BE2C (cell line): ENCODE measurements at regions not wholly inside any gene's neighbourhood (a gene's known extent, or its start where the extent isn't known, plus 50 kb on each side); places are given as distances from the start of the nearest gene placed in this dataset.
"Not testable (repeated sequence)": the region's sequence is repeated elsewhere in the genome, so short reads cannot be mapped to it uniquely, and the experiment has no call there.

Experiments used
- DNase-seq: peaks from one replicate; pipeline ENCODE4 v3.0.0-alpha.2; 2020
- H3K27me3 ChIP-seq: fragments of 250-450 bp; sonication (Bioruptor Pico); 2 replicates; pipeline ENCODE4 v1.5.1; 2020; ENCODE audit warnings: mild to moderate bottlenecking
- H3K36me3 ChIP-seq: fragments of 250-450 bp; sonication (Bioruptor Pico); 2 replicates; pipeline ENCODE4 v1.5.1; 2020; ENCODE audit warnings: mild to moderate bottlenecking
- H3K4me1 ChIP-seq: fragments of 250-450 bp; sonication (Bioruptor Pico); 2 replicates; pipeline ENCODE4 v1.5.1; 2020
- H3K4me3 ChIP-seq: 2 replicates; pipeline ENCODE4 v1.5.1; 2011; ENCODE audit warnings: low read depth, low read length
- H3K9me3 ChIP-seq: fragments of 250-450 bp; sonication (Bioruptor Pico); 2 replicates; pipeline ENCODE4 v1.5.1; 2020
- TF ChIP-seq, protein P1 (sequence below): IDR thresholded peaks from 2 replicates; pipeline ENCODE4 v1.5.1; 2012; ENCODE audit warnings: mild to moderate bottlenecking, low read depth, low read length

DNA sequence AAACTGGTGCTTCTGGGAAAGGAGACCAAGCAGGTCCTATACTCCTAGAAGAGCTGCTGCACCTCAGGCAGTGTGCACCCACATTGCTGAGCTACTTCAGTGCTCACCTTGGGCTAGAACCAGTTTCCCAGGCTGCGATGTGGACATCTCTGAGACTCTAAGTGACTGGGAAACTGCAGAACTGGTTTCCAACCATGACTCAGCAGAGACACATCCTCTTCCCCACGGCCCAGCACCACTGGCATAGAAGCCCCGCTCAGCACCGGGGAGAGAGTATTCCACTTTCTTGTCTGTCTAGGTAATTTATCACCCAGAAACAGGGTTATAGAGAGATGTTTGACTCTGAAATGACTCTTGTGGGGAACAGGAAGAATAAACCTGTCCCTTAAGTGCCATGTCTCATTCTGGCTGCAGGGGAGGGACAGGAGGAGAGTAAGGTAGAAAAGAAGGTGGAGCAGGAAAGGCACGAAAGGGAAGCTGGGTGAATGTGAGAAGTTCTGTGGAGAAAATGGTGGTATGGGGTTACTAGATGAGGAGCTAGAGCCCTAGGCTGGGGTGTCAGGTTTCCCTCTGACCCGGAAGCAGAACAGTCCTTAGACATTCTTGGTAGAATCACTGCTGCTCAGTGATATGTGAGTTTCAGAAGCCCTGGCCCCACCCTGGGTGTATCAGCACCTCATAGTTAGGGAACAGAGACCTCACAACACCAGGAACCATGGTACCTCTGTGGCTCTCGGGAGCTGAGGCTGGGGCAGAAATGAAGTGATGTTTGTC lies 340.4 kb upstream of the NCAM1 start:
- H3K4me1 ChIP-seq, result 0 out of 2 replicates have a peak, but pooled peaks cover 9% of the 10 kb centered on the region
- DNase-seq, result no peak

DNA sequence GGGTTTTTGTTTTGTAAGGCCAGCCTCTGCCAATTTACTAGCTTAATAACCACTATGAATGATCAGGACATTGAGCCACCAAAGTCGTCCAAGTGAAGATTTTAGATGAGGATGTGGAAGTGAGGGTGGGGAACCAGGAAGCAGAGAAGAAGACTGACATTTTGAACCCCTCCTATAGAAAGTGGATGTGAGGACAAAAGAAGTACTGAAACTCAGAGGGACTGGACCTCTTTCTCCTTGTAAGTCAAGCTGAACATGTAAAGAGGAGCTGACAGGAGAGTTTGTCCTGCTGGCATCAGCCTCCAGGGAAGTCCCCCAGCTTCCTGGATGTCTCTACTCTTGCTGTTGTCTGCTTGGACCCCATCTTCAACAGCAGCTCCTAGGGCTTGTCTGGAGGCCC lies 338.2 kb upstream of the NCAM1 start:
- Histone ChIP-seq H3K4me3 (no peak overlapping the region), H3K27me3 (no peaks in the 10 kb centered on the region), H3K4me1 (0 out of 2 replicates have a peak, but pooled peaks cover 5% of the 10 kb centered on the region), H3K36me3 (no peaks in the 10 kb centered on the region), H3K9me3 (no peaks in the 10 kb centered on the region)
- TF ChIP-seq, protein P1, sequence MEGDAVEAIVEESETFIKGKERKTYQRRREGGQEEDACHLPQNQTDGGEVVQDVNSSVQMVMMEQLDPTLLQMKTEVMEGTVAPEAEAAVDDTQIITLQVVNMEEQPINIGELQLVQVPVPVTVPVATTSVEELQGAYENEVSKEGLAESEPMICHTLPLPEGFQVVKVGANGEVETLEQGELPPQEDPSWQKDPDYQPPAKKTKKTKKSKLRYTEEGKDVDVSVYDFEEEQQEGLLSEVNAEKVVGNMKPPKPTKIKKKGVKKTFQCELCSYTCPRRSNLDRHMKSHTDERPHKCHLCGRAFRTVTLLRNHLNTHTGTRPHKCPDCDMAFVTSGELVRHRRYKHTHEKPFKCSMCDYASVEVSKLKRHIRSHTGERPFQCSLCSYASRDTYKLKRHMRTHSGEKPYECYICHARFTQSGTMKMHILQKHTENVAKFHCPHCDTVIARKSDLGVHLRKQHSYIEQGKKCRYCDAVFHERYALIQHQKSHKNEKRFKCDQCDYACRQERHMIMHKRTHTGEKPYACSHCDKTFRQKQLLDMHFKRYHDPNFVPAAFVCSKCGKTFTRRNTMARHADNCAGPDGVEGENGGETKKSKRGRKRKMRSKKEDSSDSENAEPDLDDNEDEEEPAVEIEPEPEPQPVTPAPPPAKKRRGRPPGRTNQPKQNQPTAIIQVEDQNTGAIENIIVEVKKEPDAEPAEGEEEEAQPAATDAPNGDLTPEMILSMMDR, result no peak
- no peak for DNase-seq

More for the DNA sequence above, 340.4 kb upstream of the NCAM1 start:
- H3K4me3 ChIP-seq, result no peak overlapping the region
- no peaks in the 10 kb centered on the region for H3K36me3 ChIP-seq
- TF ChIP-seq, protein P1, result no peak
- no peaks in the 10 kb centered on the region for H3K27me3 ChIP-seq
- no peaks in the 10 kb centered on the region for H3K9me3 ChIP-seq

DNA sequence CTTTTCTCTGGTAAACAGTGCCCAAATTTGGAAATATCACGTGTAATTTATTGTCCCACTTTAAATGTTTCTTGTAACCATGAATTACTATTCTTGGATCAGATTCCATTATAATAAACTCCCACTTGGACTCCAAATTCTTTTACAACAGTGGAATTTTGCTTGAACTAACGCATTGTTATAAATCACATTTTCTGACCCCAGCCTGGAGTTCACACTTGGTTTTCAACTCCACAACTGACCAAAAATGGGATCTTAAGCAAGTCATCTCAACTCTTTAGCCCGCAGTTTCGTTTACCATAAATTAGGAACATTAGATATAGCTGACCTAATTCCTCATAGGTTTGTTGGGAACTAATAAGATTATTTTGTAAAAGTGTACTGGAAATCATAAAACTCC lies 336.8 kb upstream of the NCAM1 start:
- H3K27me3 ChIP-seq, result no peaks in the 10 kb centered on the region
- H3K36me3 ChIP-seq, result no peaks in the 10 kb centered on the region
- no peak for DNase-seq
- H3K4me1 ChIP-seq, result no peaks in the 10 kb centered on the region
- H3K9me3 ChIP-seq, result no peaks in the 10 kb centered on the region
- TF ChIP-seq, protein P1, result no peak
- H3K4me3 ChIP-seq, result no peak overlapping the region

DNA sequence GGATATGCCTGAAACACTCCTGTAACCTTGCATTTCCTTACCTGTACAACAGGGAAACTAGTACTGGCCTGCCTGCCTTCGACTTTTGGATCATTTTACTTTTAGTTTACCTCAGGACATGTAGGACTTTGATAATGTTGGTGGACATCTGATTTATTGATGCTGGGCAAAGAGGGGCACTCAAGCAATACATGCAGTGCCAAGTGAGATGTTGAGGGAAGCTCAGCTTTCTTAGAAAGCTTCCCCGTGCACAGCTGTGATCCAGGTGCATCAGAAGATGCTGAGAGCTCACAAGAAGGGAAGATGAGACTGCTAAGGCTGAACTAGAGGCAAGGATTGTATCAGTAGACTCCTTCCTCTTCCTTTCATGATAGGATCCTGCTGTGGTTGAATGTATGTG lies 336.2 kb upstream of the NCAM1 start:
- H3K9me3 ChIP-seq, H3K4me3 ChIP-seq, H3K36me3 ChIP-seq, DNase-seq, H3K27me3 ChIP-seq, H3K4me1 ChIP-seq: not testable (repeated sequence)

DNA sequence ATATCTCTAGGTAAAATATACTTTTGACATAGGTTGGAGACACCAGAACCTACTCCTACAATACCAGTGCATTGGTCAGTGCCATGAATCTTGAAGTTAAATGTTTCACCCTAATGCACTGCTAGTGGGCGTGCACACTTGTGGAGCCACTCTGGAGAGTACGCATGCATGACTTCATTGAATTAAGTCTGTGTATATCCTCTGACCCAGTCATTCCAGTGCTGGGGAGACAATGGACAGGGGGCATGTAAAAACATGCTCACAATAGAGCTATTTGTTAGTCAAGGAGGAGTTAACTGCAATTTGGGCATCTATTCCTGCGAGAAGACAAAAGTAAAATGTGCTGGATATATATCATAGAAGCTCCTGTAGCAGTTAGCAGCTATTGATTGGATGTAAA lies 335.4 kb upstream of the NCAM1 start:
- DNase-seq, result no peak
- Histone ChIP-seq H3K36me3 (no peaks in the 10 kb centered on the region), H3K27me3 (no peaks in the 10 kb centered on the region), H3K4me1 (no peaks in the 10 kb centered on the region), H3K9me3 (no peaks in the 10 kb centered on the region), H3K4me3 (no peak overlapping the region)
- TF ChIP-seq, protein P1, result no peak

DNA sequence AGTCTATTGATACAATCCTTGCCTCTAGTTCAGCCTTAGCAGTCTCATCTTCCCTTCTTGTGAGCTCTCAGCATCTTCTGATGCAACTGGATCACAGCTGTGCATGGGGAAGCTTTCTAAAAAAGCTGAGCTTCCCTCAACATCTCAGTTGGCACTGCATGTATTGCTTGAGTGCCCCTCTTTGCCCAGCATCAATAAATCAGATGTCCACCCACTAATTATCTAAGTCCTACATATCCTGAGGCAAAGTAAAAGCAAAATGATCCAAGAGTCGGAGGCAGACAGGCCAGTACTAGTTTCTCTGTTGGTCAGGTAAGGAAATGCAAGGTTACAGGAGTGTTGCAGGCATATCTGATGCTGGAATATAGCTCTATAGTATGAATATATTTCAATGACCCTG lies 334.5 kb upstream of the NCAM1 start:
- no peak overlapping the region for H3K4me3 ChIP-seq
- no peaks in the 10 kb centered on the region for H3K4me1 ChIP-seq
- no peaks in the 10 kb centered on the region for H3K9me3 ChIP-seq
- no peak for DNase-seq
- TF ChIP-seq, protein P1, result no peak
- H3K27me3 ChIP-seq, result no peaks in the 10 kb centered on the region
- no peaks in the 10 kb centered on the region for H3K36me3 ChIP-seq
